HepG2 (cell line): ENCODE measurements at regions not wholly inside any gene's neighbourhood (a gene's known extent, or its start where the extent isn't known, plus 50 kb on each side); places are given as distances from the start of the nearest gene placed in this dataset.

Source experiments
- ARNTL ChIP-seq: sonication (generic); formaldehyde crosslinking; IDR thresholded peaks from 2 replicates; pipeline ENCODE4 v1.4.0; 2020; ENCODE audit warnings: mild to moderate bottlenecking, missing genetic modification reagents
- ELF3 ChIP-seq: IDR thresholded peaks from 2 replicates; pipeline ENCODE4 v1.6.1; 2016; ENCODE audit warnings: missing genetic modification reagents, missing compliant biosample characterization
- ESRRA ChIP-seq: sonication (generic); formaldehyde crosslinking; IDR thresholded peaks from 2 replicates; pipeline ENCODE4 v1.5.1; 2020; ENCODE audit warnings: mild to moderate bottlenecking, low read depth, missing genetic modification reagents
- FOXO1 ChIP-seq: sonication (generic); formaldehyde crosslinking; IDR thresholded peaks from 2 replicates; pipeline ENCODE4 v1.4.0; 2020; ENCODE audit warnings: missing genetic modification reagents
- JUN ChIP-seq: sonication (generic); formaldehyde crosslinking; IDR thresholded peaks from 2 replicates; pipeline ENCODE4 v1.4.0; 2020; ENCODE audit warnings: mild to moderate bottlenecking, missing genetic modification reagents
- NCOA1 ChIP-seq: sonication (generic); formaldehyde crosslinking; IDR thresholded peaks from 2 replicates; pipeline ENCODE4 v1.9.0; 2021; ENCODE audit warnings: missing genetic modification reagents
- NFE2 ChIP-seq: sonication (generic); formaldehyde crosslinking; IDR thresholded peaks from 2 replicates; pipeline ENCODE4 v1.4.0; 2020; ENCODE audit warnings: missing genetic modification reagents
- NR1H2 ChIP-seq: sonication (generic); formaldehyde crosslinking; IDR thresholded peaks from 2 replicates; pipeline ENCODE4 v1.8.1; 2022; ENCODE audit warnings: low read depth, missing genetic modification reagents, borderline replicate concordance
- RXRA ChIP-seq: sonication (generic); formaldehyde crosslinking; IDR thresholded peaks from 2 replicates; pipeline ENCODE4 v1.5.1; 2020; ENCODE audit warnings: missing genetic modification reagents
- ZNF44 ChIP-seq: sonication (generic); formaldehyde crosslinking; IDR thresholded peaks from 2 replicates; pipeline ENCODE4 v1.5.1; 2020; ENCODE audit warnings: mild to moderate bottlenecking, missing genetic modification reagents
- TF ChIP-seq, protein P1 (sequence below): sonication (generic); formaldehyde crosslinking; IDR thresholded peaks from 2 replicates; pipeline ENCODE4 v1.5.0; 2020; ENCODE audit warnings: mild to moderate bottlenecking, missing genetic modification reagents, moderate library complexity
- TF ChIP-seq, protein P2 (sequence below), 2 experiments: IDR thresholded peaks; 2 replicates each; pipeline ENCODE4 v1.6.1; 2011 to 2012; ENCODE audit warnings: low read length in 2 of 2, borderline replicate concordance in 1 of 2, low read depth in 1 of 2, mild to moderate bottlenecking in 1 of 2, moderate library complexity in 1 of 2
- TF ChIP-seq, protein P3 (sequence below): sonication (generic); formaldehyde crosslinking; IDR thresholded peaks from 2 replicates; pipeline ENCODE4 v1.8.0; 2022; ENCODE audit warnings: missing genetic modification reagents, mild to moderate bottlenecking, borderline replicate concordance
- TF ChIP-seq, protein P4 (sequence below): sonication (generic); formaldehyde crosslinking; IDR thresholded peaks from 2 replicates; pipeline ENCODE4 v1.5.1; 2020; ENCODE audit warnings: mild to moderate bottlenecking, missing genetic modification reagents, borderline replicate concordance

DNA sequence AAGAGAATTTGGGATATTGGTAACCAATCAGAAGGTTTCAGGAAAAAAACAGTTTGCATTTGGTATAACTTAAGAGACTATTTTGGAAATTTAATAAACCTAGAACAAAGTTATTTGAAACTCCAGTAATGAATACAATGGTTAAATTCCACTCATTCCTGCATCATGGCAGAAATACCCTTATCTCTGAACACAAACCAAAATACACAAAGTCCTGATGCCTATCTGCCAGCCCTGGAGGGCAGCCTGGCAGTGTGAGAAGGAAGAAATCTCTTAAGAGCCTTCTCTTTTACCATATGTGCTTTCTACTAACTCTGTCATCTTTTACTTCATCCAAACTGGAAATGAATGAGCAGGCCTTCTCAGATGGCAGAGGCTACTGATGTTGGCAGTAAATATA, 147.1 kb upstream of the LYZL1 start:
- no peak for TF ChIP-seq ZNF44 (CRISPR knock-in tag)
- no peak for TF ChIP-seq ELF3 (CRISPR knock-in tag)
- no peak for TF ChIP-seq NFE2
- TF ChIP-seq, protein P1, sequence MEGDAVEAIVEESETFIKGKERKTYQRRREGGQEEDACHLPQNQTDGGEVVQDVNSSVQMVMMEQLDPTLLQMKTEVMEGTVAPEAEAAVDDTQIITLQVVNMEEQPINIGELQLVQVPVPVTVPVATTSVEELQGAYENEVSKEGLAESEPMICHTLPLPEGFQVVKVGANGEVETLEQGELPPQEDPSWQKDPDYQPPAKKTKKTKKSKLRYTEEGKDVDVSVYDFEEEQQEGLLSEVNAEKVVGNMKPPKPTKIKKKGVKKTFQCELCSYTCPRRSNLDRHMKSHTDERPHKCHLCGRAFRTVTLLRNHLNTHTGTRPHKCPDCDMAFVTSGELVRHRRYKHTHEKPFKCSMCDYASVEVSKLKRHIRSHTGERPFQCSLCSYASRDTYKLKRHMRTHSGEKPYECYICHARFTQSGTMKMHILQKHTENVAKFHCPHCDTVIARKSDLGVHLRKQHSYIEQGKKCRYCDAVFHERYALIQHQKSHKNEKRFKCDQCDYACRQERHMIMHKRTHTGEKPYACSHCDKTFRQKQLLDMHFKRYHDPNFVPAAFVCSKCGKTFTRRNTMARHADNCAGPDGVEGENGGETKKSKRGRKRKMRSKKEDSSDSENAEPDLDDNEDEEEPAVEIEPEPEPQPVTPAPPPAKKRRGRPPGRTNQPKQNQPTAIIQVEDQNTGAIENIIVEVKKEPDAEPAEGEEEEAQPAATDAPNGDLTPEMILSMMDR (CRISPR knock-in tag): no peak
- no peak for TF ChIP-seq NCOA1 (CRISPR knock-in tag)
- TF ChIP-seq ARNTL (CRISPR knock-in tag): no peak
- TF ChIP-seq, protein P2, sequence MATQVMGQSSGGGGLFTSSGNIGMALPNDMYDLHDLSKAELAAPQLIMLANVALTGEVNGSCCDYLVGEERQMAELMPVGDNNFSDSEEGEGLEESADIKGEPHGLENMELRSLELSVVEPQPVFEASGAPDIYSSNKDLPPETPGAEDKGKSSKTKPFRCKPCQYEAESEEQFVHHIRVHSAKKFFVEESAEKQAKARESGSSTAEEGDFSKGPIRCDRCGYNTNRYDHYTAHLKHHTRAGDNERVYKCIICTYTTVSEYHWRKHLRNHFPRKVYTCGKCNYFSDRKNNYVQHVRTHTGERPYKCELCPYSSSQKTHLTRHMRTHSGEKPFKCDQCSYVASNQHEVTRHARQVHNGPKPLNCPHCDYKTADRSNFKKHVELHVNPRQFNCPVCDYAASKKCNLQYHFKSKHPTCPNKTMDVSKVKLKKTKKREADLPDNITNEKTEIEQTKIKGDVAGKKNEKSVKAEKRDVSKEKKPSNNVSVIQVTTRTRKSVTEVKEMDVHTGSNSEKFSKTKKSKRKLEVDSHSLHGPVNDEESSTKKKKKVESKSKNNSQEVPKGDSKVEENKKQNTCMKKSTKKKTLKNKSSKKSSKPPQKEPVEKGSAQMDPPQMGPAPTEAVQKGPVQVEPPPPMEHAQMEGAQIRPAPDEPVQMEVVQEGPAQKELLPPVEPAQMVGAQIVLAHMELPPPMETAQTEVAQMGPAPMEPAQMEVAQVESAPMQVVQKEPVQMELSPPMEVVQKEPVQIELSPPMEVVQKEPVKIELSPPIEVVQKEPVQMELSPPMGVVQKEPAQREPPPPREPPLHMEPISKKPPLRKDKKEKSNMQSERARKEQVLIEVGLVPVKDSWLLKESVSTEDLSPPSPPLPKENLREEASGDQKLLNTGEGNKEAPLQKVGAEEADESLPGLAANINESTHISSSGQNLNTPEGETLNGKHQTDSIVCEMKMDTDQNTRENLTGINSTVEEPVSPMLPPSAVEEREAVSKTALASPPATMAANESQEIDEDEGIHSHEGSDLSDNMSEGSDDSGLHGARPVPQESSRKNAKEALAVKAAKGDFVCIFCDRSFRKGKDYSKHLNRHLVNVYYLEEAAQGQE (IDR thresholded peaks at IDR 0.05; ENCODE audit: borderline replicate concordance in 1 of 2, low read depth in 1 of 2, low read length in 2 of 2): no peak
- TF ChIP-seq NR1H2: no peak
- no peak for TF ChIP-seq RXRA (CRISPR knock-in tag)
- no peak for TF ChIP-seq JUN
- TF ChIP-seq FOXO1 (CRISPR knock-in tag): no peak
- no peak for TF ChIP-seq ESRRA
- TF ChIP-seq, protein P3, sequence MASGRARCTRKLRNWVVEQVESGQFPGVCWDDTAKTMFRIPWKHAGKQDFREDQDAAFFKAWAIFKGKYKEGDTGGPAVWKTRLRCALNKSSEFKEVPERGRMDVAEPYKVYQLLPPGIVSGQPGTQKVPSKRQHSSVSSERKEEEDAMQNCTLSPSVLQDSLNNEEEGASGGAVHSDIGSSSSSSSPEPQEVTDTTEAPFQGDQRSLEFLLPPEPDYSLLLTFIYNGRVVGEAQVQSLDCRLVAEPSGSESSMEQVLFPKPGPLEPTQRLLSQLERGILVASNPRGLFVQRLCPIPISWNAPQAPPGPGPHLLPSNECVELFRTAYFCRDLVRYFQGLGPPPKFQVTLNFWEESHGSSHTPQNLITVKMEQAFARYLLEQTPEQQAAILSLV (CRISPR knock-in tag): no peak
- TF ChIP-seq, protein P4, sequence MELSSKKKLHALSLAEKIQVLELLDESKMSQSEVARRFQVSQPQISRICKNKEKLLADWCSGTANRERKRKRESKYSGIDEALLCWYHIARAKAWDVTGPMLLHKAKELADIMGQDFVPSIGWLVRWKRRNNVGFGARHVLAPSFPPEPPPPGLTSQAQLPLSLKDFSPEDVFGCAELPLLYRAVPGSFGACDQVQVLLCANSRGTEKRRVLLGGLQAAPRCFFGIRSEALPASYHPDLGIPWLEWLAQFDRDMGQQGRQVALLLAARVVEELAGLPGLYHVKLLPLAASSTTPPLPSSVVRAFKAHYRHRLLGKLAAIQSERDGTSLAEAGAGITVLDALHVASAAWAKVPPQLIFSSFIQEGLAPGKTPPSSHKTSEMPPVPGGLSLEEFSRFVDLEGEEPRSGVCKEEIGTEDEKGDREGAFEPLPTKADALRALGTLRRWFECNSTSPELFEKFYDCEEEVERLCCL (CRISPR knock-in tag): no peak
